Upper lobe of right lung (tissue), 1 donor: ENCODE measurements at regions not wholly inside any gene's neighbourhood (a gene's known extent, or its start where the extent isn't known, plus 50 kb on each side); places are given as distances from the start of the nearest gene placed in this dataset.
"Not testable (repeated sequence)": the region's sequence is repeated elsewhere in the genome, so short reads cannot be mapped to it uniquely, and the experiment has no call there.

ENCODE experiments used
- ATAC-seq: fragments of 200-7000 bp; cut with Tn5 transposase; one replicate; pipeline ENCODE4 v1.9.1; 2020; ENCODE audit warnings: mild to moderate bottlenecking, moderate library complexity
- DNase-seq: peaks from one replicate; pipeline ENCODE4 v3.0.0-alpha.2; 2020
- H3K27ac ChIP-seq: fragments of 200-600 bp; one replicate; pipeline ENCODE4 v1.8.0; 2022
- H3K27me3 ChIP-seq: fragments of 200-600 bp; one replicate; pipeline ENCODE4 v1.8.0; 2022; ENCODE audit warnings: mild to moderate bottlenecking
- H3K36me3 ChIP-seq: fragments of 200-600 bp; one replicate; pipeline ENCODE4 v1.8.0; 2022
- H3K4me1 ChIP-seq: fragments of 200-600 bp; one replicate; pipeline ENCODE4 v1.8.0; 2022
- H3K4me3 ChIP-seq: fragments of 200-600 bp; one replicate; pipeline ENCODE4 v1.8.0; 2022; ENCODE audit warnings: mild to moderate bottlenecking
- H3K9me3 ChIP-seq: fragments of 200-600 bp; one replicate; pipeline ENCODE4 v1.8.0; 2022
- CTCF ChIP-seq: fragments of 200-600 bp; IDR thresholded peaks from one replicate; pipeline ENCODE4 v1.8.0; 2022; ENCODE audit warnings: antibody characterized with exemption
- intact Hi-C: fragments of 100-400 bp; cut with DNase I; formaldehyde crosslinking; loops from one replicate; pipeline ENCODE4 v1.11.0; 2022
- donor health status: DM: no; HTN: yes; CAD: no; lungs with severe emphysema.

- TF ChIP-seq CTCF: no peak
- Histone ChIP-seq H3K4me3 (no peak overlapping the region), H3K9me3 (no peaks in the 10 kb centered on the region), H3K4me1 (no peaks in the 10 kb centered on the region), H3K27ac (no peak overlapping the region), H3K36me3 (no peaks in the 10 kb centered on the region), H3K27me3 (no peaks in the 10 kb centered on the region)
- ATAC-seq: no peak
- DNase-seq: no peak
- intact Hi-C loops: no loop called here
Observed at GRCh38 chr4:10239982-10240654, 123.5 kb upstream of the WDR1 start.

- Histone ChIP-seq H3K27me3 (no peaks in the 10 kb centered on the region), H3K27ac (no peak overlapping the region), H3K4me1 (no peaks in the 10 kb centered on the region), H3K9me3 (no peaks in the 10 kb centered on the region), H3K36me3 (no peaks in the 10 kb centered on the region), H3K4me3 (no peak overlapping the region)
- intact Hi-C loops: no loop called here
- ATAC-seq (no peak), DNase-seq (no peak)
- no peak for TF ChIP-seq CTCF
Observed at GRCh38 chr4:10237131-10237530, 120.5 kb upstream of the WDR1 start.

- no peaks in the 10 kb centered on the region for H3K36me3 ChIP-seq
- DNase-seq: no peak
- intact Hi-C loops: loop anchor here (2.0 kb wide), 1 partner anchor 23 kb away; no protein-coding TSS in a partner anchor
- no peaks in the 10 kb centered on the region for H3K4me1 ChIP-seq
- TF ChIP-seq CTCF: no peak
- no peak overlapping the region for H3K27ac ChIP-seq
- ATAC-seq: no peak
- no peak overlapping the region for H3K4me3 ChIP-seq
- no peaks in the 10 kb centered on the region for H3K27me3 ChIP-seq
- no peaks in the 10 kb centered on the region for H3K9me3 ChIP-seq
Observed at GRCh38 chr4:10232114-10232513, 115.5 kb upstream of the WDR1 start.

GRCh38 chr4:10226756-10227155 is 110.2 kb upstream of the WDR1 start:
- Histone ChIP-seq H3K4me3 (no peak overlapping the region), H3K27me3 (no peaks in the 10 kb centered on the region), H3K27ac (no peak overlapping the region), H3K4me1 (no peaks in the 10 kb centered on the region), H3K36me3 (no peaks in the 10 kb centered on the region), H3K9me3 (no peaks in the 10 kb centered on the region)
- no peak for DNase-seq
- intact Hi-C loops: no loop called here
- no peak for ATAC-seq
- no peak for TF ChIP-seq CTCF

- intact Hi-C loops: no loop called here
- no peak for TF ChIP-seq CTCF
- no peak for DNase-seq
Observed at GRCh38 chr4:10225096-10225495, 108.5 kb upstream of the WDR1 start.

GRCh38 chr4:10223782-10224181 is 107.2 kb upstream of the WDR1 start:
- H3K4me3 ChIP-seq: no peak overlapping the region
- no peaks in the 10 kb centered on the region for H3K36me3 ChIP-seq
- intact Hi-C loops: no loop called here
- DNase-seq (no peak), ATAC-seq (no peak)
- no peak overlapping the region for H3K27ac ChIP-seq
- no peak for TF ChIP-seq CTCF
- no peaks in the 10 kb centered on the region for H3K9me3 ChIP-seq
- H3K4me1 ChIP-seq: no peaks in the 10 kb centered on the region
- no peaks in the 10 kb centered on the region for H3K27me3 ChIP-seq

More at GRCh38 chr4:10225096-10225495, 108.5 kb upstream of the WDR1 start:
- ATAC-seq: no peak
- Histone ChIP-seq H3K9me3 (no peaks in the 10 kb centered on the region), H3K27ac (no peak overlapping the region), H3K36me3 (no peaks in the 10 kb centered on the region), H3K27me3 (no peaks in the 10 kb centered on the region), H3K4me3 (no peak overlapping the region), H3K4me1 (no peaks in the 10 kb centered on the region)

GRCh38 chr4:10213481-10213880 is 96.9 kb upstream of the WDR1 start:
- H3K9me3 ChIP-seq, H3K4me3 ChIP-seq, H3K27ac ChIP-seq, H3K36me3 ChIP-seq, H3K27me3 ChIP-seq, intact Hi-C loops, DNase-seq, H3K4me1 ChIP-seq, ATAC-seq: not testable (repeated sequence)
